RWPE2 (cell line): ENCODE measurements at regions not wholly inside any gene's neighbourhood (a gene's known extent, or its start where the extent isn't known, plus 50 kb on each side); places are given as distances from the start of the nearest gene placed in this dataset.
"Not testable (repeated sequence)": the region's sequence is repeated elsewhere in the genome, so short reads cannot be mapped to it uniquely, and the experiment has no call there.

ENCODE experiments used
- ATAC-seq: fragments of 200-7000 bp; cut with Tn5 transposase; 3 replicates; pipeline ENCODE4 v1.9.1; 2021; ENCODE audit warnings: low read depth
- DNase-seq: peaks from one replicate; pipeline ENCODE4 v3.0.0-alpha.2; 2020; ENCODE audit warnings: low spot score
- H3K27ac ChIP-seq: fragments of 450-650 bp; 2 replicates; pipeline ENCODE4 v1.5.1; 2017; ENCODE audit warnings: mild to moderate bottlenecking; ENCODE audit not compliant: poor library complexity, severe bottlenecking
- H3K27me3 ChIP-seq: fragments of 250-450 bp; sonication (Bioruptor Pico); 2 replicates; pipeline ENCODE4 v1.5.1; 2021; ENCODE audit warnings: mild to moderate bottlenecking, moderate library complexity; ENCODE audit not compliant: insufficient read depth, poor library complexity, severe bottlenecking
- H3K36me3 ChIP-seq: fragments of 250-450 bp; sonication (Bioruptor Pico); 2 replicates; pipeline ENCODE4 v1.5.1; 2020; ENCODE audit warnings: low read depth, mild to moderate bottlenecking, moderate library complexity
- H3K4me1 ChIP-seq: fragments of 250-450 bp; sonication (Bioruptor Pico); 2 replicates; pipeline ENCODE4 v1.5.1; 2021; ENCODE audit warnings: mild to moderate bottlenecking, moderate library complexity; ENCODE audit not compliant: insufficient read depth, poor library complexity, severe bottlenecking
- H3K4me3 ChIP-seq: fragments of 250-450 bp; sonication (Bioruptor Pico); 2 replicates; pipeline ENCODE4 v1.5.1; 2021; ENCODE audit warnings: mild to moderate bottlenecking, moderate library complexity; ENCODE audit not compliant: severe bottlenecking
- H3K9me3 ChIP-seq: fragments of 250-450 bp; sonication (Bioruptor Pico); 2 replicates; pipeline ENCODE4 v1.5.1; 2021; ENCODE audit warnings: mild to moderate bottlenecking, moderate library complexity; ENCODE audit not compliant: severe bottlenecking
- TF ChIP-seq, protein P1 (sequence below): fragments of 450-650 bp; IDR thresholded peaks from one replicate; pipeline ENCODE4 v1.5.1; 2017; ENCODE audit warnings: mild to moderate bottlenecking, moderate library complexity; ENCODE audit not compliant: poor library complexity, severe bottlenecking

DNA sequence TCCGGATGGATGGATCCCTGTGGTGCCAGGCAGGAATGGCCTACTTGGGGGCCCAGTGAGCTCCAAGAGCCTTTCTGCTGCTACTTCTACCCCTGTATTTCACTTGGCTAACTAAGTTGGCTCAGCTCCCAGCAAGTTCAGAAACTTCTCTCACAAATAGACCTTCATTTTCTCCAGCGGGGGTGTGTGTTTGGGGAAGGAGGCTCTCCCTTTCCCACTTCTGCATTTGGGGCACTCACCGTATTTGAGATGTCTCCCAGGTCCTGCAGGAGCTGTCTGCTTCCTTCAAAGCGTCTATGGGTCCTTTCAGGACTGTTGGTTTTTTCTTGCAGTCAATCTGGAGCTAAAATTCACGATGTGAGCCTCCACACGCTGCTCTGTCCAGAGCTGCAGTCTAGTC lies 197.7 kb downstream of the SPANXN3 start:
- no peak overlapping the region for H3K4me3 ChIP-seq
- H3K36me3 ChIP-seq = no peaks in the 10 kb centered on the region
- H3K4me1 ChIP-seq = no peaks in the 10 kb centered on the region
- H3K27me3 ChIP-seq = no peaks in the 10 kb centered on the region
- H3K27ac ChIP-seq = no peak overlapping the region
- DNase-seq (no peak), ATAC-seq (no peak)
- no peaks in the 10 kb centered on the region for H3K9me3 ChIP-seq
- TF ChIP-seq, protein P1, sequence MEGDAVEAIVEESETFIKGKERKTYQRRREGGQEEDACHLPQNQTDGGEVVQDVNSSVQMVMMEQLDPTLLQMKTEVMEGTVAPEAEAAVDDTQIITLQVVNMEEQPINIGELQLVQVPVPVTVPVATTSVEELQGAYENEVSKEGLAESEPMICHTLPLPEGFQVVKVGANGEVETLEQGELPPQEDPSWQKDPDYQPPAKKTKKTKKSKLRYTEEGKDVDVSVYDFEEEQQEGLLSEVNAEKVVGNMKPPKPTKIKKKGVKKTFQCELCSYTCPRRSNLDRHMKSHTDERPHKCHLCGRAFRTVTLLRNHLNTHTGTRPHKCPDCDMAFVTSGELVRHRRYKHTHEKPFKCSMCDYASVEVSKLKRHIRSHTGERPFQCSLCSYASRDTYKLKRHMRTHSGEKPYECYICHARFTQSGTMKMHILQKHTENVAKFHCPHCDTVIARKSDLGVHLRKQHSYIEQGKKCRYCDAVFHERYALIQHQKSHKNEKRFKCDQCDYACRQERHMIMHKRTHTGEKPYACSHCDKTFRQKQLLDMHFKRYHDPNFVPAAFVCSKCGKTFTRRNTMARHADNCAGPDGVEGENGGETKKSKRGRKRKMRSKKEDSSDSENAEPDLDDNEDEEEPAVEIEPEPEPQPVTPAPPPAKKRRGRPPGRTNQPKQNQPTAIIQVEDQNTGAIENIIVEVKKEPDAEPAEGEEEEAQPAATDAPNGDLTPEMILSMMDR = no peak

DNA sequence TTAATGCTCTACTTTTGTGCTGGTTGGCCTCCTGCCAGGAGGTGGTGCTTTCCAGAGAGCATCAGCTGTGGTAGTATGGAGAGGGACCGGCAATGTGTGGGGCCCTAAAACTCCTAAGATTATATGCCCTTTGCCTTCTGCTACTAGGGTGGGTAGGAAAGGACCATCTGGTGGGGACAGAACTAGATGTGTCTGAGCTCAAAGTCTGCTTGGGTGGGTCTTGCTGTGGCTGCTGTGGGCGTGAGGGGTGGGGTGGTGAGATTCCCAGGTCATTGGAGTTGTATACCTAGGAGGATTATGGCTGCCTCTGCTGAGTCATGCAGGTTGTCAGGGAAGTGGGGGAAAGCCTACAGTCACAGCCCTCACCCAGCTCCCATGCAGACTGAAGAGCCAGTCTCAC lies 198.4 kb downstream of the SPANXN3 start:
- not testable (repeated sequence) for DNase-seq, H3K36me3 ChIP-seq, H3K27ac ChIP-seq, H3K9me3 ChIP-seq, H3K4me1 ChIP-seq, H3K27me3 ChIP-seq, ATAC-seq, H3K4me3 ChIP-seq

DNA sequence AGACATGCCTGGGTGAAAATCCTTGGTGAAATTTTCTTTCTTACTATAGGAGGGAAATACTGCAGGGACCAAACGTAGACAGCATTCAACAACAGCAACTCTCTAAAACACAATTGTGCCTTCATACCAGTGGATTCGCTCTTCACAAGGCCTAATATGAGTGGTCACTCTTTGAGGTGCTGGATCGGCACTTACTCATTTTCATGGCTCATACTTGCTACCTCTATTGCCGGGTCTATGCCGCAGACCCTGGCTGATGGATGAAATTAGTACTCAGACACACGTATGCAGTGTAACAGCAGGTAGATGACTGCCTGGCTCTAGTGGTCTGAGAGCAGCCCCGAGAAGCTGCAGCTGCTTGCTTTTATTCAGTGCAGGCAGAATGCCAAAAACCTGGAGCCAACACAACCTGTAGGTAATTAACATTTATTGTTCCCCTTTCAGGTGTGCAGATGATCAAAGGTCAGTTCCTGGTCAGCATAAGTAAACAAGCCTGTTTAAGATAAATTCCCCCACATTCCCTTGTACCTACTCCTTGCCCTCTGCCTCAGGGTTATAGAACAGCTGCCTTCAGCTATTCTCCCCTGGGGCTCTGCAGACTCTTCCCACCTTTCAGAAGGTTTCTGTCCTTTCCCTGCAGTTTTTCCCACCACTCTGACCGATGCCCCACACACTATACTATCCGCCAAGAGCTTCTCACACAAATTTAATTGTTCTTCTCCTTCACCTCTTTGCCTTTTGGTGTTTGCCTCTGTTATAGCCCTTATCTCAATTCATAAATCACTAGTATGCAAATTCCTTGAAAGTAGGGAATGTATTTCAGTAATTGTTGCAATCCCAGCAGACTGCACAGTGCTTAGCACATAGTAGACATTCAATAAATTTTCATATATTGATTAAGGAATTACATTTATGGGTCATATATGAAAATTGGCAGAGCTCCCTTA lies 210.0 kb downstream of the SPANXN3 start:
- no peaks in the 10 kb centered on the region for H3K36me3 ChIP-seq
- H3K27me3 ChIP-seq = no peaks in the 10 kb centered on the region
- H3K4me3 ChIP-seq = no peak overlapping the region
- no peak for ATAC-seq
- TF ChIP-seq, protein P1 = no peak
- no peak for DNase-seq
- no peak overlapping the region for H3K27ac ChIP-seq
- no peaks in the 10 kb centered on the region for H3K9me3 ChIP-seq
- H3K4me1 ChIP-seq = no peaks in the 10 kb centered on the region

DNA sequence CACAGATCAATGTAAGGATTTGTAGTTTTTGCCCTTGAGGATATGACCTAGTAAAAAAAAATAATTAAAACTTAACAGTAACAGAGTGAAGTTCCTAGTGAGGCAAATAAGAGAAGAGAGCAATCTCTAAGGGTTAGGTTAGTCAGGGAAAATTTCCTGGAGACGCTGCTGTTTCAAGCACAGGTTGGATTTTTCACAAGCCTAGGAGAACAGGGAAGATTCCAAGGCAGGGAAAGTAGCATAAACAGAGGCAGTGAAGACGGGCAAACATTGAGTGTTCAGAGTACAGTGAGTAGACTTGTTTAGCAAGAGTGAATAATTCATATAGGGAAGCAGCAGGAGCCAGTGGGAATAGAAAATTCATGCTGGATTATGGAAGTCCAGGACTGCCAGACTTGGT lies 212.8 kb downstream of the SPANXN3 start:
- Histone ChIP-seq H3K27ac (no peak overlapping the region), H3K4me3 (no peak overlapping the region), H3K27me3 (no peaks in the 10 kb centered on the region)

DNA sequence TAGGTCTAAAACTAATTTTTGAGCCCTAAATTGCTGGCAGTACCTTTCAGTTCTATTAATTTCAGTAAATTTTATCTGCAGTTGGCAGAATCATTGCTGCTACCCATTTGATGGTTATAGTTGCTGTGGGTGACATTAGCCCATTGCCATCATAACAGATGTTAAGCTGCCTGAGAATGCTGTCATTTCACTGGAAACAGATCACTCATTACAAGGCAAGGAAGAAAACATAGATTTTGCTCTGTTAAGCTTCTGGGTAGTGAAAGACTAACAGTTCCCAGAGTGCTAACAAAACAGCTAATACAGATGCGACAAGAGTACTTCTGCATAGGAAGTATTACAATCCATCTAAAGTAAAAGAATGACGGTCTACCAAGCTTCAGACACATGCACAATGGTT lies 213.2 kb downstream of the SPANXN3 start:
- TF ChIP-seq, protein P1 = no peak
- Histone ChIP-seq H3K36me3 (no peaks in the 10 kb centered on the region), H3K4me1 (no peaks in the 10 kb centered on the region), H3K27ac (no peak overlapping the region), H3K27me3 (no peaks in the 10 kb centered on the region), H3K9me3 (no peaks in the 10 kb centered on the region), H3K4me3 (no peak overlapping the region)
- DNase-seq = no peak
- no peak for ATAC-seq

More for the DNA sequence above, 212.8 kb downstream of the SPANXN3 start:
- ATAC-seq = no peak
- no peak for DNase-seq
- Histone ChIP-seq H3K9me3 (no peaks in the 10 kb centered on the region), H3K4me1 (no peaks in the 10 kb centered on the region), H3K36me3 (no peaks in the 10 kb centered on the region)
- TF ChIP-seq, protein P1 = no peak
